ENCODE measurements at regions not wholly inside any gene's neighbourhood (a gene's known extent, or its start where the extent isn't known, plus 50 kb on each side); places are given as distances from the start of the nearest gene placed in this dataset.
"Not testable (repeated sequence)": the region's sequence is repeated elsewhere in the genome, so short reads cannot be mapped to it uniquely, and the experiment has no call there.

DNA sequence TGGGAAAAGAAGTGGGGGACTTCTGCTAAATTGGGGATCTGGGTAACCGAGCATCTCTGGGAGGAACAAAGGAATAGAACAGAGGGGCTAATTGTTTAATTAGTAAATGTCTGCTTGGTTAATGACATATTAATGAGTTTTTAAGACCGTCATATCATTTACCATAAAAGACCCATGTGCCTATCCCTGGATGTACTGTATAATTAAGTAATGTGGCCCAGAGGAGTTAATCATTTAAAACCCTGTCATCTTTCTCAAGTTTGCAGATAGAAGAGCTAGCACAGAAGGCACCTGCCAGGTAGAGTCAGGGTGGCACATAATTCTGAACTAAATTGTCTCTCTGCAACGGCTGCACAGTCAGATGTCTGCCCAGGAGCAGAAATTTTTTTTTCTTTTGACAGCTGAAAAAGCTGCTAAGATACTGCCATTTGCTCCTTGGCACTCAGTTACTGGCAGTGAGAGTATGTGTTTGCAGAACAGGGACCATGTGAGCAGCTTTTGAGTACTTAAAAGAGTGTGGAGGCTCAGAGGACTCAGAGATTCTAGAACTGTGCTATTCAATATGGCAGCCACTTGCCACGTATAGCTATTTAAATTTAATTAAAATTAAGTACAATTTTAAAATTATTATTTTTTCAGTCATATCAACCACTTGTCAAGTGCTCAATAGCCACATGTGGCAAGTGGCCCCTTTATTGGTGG lies 202.7 kb upstream of the SLC35B3 start:
- H3K27me3 Mint-ChIP-seq: no peaks in the 10 kb centered on the region
- no peak overlapping the region for H3K4me3 Mint-ChIP-seq
- H3K27ac Mint-ChIP-seq: no peak overlapping the region
- H3K36me3 Mint-ChIP-seq (ENCODE audit: low read depth): no peaks in the 10 kb centered on the region
- no peaks in the 10 kb centered on the region for H3K4me1 Mint-ChIP-seq (ENCODE audit: low read depth)
- intact Hi-C loops (cut with micrococcal nuclease): no loop called here
- H3K9me3 Mint-ChIP-seq: peaks cover 6% of the 10 kb centered on the region

DNA sequence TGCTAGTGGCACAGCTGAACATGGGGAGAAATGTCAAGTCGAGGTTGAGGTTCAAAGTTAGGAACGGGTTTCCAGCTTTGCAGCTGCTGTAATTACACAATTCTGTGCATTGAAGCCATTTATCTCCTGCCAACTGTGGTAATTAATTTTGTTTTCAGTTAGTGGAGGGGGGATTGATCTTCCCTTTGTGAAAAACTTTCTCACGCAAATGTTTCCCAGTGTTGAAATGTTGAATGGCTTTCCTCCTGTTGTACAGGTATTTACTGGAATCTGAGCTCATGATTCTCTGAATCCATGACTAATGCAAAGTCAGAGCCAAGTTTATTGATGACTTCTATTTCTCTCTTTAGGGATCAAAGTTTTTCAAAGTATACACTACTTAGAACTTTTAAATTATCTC lies 198.4 kb upstream of the SLC35B3 start:
- H3K36me3 Mint-ChIP-seq (ENCODE audit: low read depth): no peaks in the 10 kb centered on the region
- H3K9me3 Mint-ChIP-seq: no peaks in the 10 kb centered on the region
- H3K27me3 Mint-ChIP-seq: no peaks in the 10 kb centered on the region
- H3K4me3 Mint-ChIP-seq: no peak overlapping the region
- intact Hi-C loops (cut with micrococcal nuclease): no loop called here
- H3K27ac Mint-ChIP-seq: no peak overlapping the region
- no peaks in the 10 kb centered on the region for H3K4me1 Mint-ChIP-seq (ENCODE audit: low read depth)

DNA sequence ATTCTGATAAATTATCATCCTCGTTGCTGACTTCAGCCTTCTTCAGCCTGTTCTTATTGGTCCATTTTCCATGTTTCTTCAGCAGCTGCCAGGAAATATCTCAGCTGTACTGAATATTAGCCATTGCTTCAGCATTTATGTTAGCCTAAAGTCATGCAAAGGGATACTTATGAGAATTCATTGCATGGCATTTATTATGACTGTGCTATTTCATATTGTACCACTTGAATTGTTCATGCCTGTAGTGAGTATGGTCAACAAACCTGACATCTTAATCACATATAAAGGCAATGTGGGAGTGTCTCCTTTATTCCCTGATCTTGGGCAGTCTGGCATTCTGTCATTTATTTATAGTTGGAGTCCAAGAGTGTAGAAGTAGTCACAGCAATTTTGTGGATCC lies 193.4 kb upstream of the SLC35B3 start:
- no peak overlapping the region for H3K27ac Mint-ChIP-seq
- no peak overlapping the region for H3K4me3 Mint-ChIP-seq
- intact Hi-C loops (cut with micrococcal nuclease): no loop called here
- no peaks in the 10 kb centered on the region for H3K27me3 Mint-ChIP-seq
- H3K4me1 Mint-ChIP-seq (ENCODE audit: low read depth): no peaks in the 10 kb centered on the region
- no peaks in the 10 kb centered on the region for H3K36me3 Mint-ChIP-seq (ENCODE audit: low read depth)
- H3K9me3 Mint-ChIP-seq: no peaks in the 10 kb centered on the region

DNA sequence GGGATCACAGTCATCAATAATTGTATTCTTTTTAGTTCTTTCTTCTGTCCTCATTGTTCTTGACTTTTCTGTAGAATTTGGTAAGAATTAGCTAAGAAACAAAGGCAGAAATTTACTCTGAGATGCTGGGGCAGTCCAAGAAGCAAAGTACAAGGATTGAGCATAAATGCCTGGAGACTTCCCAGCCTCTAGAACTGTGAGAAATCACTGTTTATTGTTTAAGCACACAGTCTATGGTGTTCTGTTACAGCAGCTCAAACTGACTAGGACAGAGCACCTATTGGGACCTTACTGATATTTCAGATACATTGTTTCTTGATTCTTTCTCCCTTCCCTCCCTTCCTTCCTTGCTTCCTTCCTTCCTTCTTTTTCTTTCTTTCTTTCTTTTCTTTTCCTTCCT lies 192.7 kb upstream of the SLC35B3 start:
- no peaks in the 10 kb centered on the region for H3K9me3 Mint-ChIP-seq
- no peaks in the 10 kb centered on the region for H3K36me3 Mint-ChIP-seq (ENCODE audit: low read depth)
- intact Hi-C loops (cut with micrococcal nuclease): no loop called here
- H3K4me1 Mint-ChIP-seq (ENCODE audit: low read depth): no peaks in the 10 kb centered on the region
- H3K27ac Mint-ChIP-seq: no peak overlapping the region
- H3K27me3 Mint-ChIP-seq: no peaks in the 10 kb centered on the region
- H3K4me3 Mint-ChIP-seq: no peak overlapping the region

DNA sequence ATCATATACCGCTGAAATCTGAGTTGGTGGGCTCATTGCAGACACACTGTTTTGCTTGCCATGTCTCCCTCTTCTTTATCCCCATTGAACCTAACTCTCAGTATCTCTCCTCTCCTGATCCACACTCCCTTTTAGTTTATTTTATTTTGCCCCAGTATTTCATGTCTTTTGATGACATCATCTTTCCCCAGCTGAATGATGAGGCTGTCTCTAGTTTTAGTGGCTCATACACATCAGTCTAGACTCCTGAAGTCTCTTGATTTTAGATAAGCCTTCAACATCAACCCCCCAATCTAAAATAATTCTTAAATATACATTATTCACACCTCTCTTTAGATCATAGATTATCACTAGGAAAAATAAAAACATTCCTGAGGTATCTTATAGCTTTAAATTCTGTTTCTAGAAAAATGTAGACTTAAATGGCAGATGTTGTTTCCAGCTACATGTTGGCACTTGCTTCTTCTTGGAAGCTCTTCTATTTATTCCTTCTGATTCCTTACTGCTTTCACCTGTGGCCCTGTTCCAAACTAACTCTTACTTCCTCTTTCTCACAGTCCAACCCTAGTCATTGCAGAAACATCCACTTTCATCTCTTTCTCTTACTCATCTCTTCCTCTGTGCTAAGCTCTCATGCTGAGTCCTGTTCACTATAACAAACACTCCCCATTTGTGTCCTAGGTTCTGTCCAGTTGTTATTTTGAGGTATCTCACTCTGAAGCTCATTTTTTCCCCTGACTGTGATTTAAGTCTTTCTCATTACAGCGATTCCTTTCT lies 191.9 kb upstream of the SLC35B3 start:
- Mint-ChIP-seq H3K36me3 (ENCODE audit: low read depth) (no peaks in the 10 kb centered on the region), H3K27me3 (no peaks in the 10 kb centered on the region), H3K4me1 (ENCODE audit: low read depth) (no peaks in the 10 kb centered on the region), H3K9me3 (no peaks in the 10 kb centered on the region), H3K27ac (no peak overlapping the region), H3K4me3 (no peak overlapping the region)
- intact Hi-C loops (cut with micrococcal nuclease): no loop called here

DNA sequence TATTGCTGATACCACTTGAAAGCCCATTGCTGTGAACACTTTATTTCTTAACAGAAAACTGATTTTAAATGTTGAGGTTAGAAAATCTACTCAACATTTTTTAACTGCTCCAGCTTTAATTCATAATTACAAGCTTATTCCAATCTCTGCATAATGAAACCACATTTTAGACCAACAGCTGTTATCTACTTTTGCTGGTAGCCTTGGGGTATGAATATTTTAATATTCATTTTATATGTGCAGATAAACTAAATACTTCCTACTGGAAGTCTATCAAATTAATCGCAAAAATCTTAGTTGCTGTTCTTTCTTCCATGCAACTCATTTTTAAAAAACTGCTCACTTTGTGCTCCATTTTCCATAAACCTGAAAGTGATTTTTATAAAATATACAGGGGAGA lies 189.3 kb upstream of the SLC35B3 start:
- H3K4me1 Mint-ChIP-seq (ENCODE audit: low read depth): no peaks in the 10 kb centered on the region
- no peaks in the 10 kb centered on the region for H3K9me3 Mint-ChIP-seq
- no peaks in the 10 kb centered on the region for H3K36me3 Mint-ChIP-seq (ENCODE audit: low read depth)
- intact Hi-C loops (cut with micrococcal nuclease): no loop called here
- H3K27me3 Mint-ChIP-seq: no peaks in the 10 kb centered on the region
- no peak overlapping the region for H3K27ac Mint-ChIP-seq
- H3K4me3 Mint-ChIP-seq: no peak overlapping the region

DNA sequence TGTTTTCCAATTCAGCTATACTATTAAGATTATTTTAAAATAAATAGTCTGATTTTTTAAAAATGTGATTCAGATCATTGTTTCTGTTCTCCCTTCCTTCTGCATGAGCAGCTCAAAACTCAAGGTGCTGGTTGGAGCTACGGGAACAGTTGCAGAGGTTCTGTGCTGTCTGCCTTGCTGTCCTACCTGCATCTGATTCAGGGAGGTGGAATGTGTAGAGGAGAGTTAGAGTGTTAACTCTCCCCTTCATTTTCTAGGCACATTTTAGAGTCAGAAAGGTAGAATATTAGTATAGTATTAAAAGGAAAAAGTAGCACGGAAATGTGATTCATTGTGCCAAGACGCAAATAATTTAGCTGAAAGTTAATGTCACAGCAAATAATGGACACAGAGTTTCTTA lies 188.1 kb upstream of the SLC35B3 start:
- Mint-ChIP-seq H3K4me1 (ENCODE audit: low read depth) (no peaks in the 10 kb centered on the region), H3K4me3 (no peak overlapping the region), H3K9me3 (peaks cover 9% of the 10 kb centered on the region), H3K27me3 (no peaks in the 10 kb centered on the region), H3K36me3 (ENCODE audit: low read depth) (no peaks in the 10 kb centered on the region), H3K27ac (no peak overlapping the region)
- intact Hi-C loops (cut with micrococcal nuclease): no loop called here

DNA sequence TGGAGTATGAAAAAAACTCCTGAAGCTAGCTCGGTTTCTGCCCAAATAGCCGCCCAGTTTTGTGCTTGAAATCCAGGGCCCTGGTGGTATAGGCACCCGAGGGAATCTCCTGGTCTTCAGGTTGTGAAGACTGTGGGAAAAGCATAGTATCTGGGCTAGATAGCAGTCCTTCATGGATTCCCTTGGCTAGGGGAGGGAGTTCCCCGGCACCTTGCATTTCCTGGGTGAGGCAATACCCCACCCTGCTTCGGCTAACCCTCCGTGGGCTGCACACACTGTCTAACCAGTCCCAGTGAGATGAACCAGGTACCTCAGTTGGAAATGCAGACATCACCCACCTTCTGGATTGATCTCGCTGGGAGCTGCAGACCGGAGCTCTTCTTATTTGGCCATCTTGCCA lies 184.5 kb upstream of the SLC35B3 start:
- no peaks in the 10 kb centered on the region for H3K4me1 Mint-ChIP-seq (ENCODE audit: low read depth)
- no peak overlapping the region for H3K27ac Mint-ChIP-seq
- peaks cover 19% of the 10 kb centered on the region for H3K9me3 Mint-ChIP-seq
- intact Hi-C loops (cut with micrococcal nuclease): no loop called here
- no peak overlapping the region for H3K4me3 Mint-ChIP-seq
- no peaks in the 10 kb centered on the region for H3K27me3 Mint-ChIP-seq
- H3K36me3 Mint-ChIP-seq (ENCODE audit: low read depth): no peaks in the 10 kb centered on the region

DNA sequence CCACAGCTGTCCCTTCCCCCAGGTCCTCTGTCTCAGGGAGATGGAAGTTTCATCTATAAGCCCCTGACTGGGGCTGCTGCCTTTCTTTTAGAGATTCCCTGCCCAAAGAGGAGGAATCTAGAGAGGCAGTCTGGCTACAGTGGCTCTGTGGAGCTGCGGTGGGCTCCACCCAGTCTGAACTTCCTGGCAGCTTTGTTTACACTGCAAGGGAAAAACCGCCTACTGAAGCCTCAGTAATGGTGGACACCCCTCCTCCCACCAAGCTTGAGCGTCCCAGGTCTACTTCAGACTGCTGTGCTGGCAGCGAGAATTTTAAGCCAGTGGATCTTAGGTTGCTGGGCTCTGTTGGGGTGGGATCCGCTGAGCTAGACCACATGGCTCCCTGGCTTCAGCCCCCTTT lies 184.1 kb upstream of the SLC35B3 start:
- H3K27me3 Mint-ChIP-seq; H3K4me3 Mint-ChIP-seq; H3K27ac Mint-ChIP-seq; intact Hi-C loops (cut with micrococcal nuclease); H3K4me1 Mint-ChIP-seq (ENCODE audit: low read depth); H3K36me3 Mint-ChIP-seq (ENCODE audit: low read depth): not testable (repeated sequence)
- peaks cover 19% of the 10 kb centered on the region for H3K9me3 Mint-ChIP-seq

DNA sequence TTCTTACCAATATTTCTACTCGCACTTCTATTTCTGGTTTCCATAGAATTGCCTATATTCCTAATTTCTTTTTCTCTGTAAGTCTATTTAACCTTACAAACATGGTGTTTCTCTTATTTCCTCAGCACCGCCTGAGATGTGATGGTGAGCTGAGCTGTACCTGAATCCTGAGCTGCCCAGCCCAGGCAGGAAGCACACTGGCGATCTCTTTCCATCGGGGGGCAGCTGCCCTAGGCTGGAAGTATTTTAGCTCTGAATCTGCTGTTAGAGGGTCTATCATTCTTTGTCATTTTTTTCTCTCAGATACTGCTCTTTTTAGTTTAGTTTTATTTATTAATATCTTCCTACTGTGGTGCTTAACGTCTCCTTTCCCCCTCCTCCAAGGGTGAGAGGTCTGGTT lies 173.4 kb upstream of the SLC35B3 start:
- no peaks in the 10 kb centered on the region for H3K36me3 Mint-ChIP-seq (ENCODE audit: low read depth)
- H3K4me1 Mint-ChIP-seq (ENCODE audit: low read depth): no peaks in the 10 kb centered on the region
- intact Hi-C loops (cut with micrococcal nuclease): no loop called here
- no peaks in the 10 kb centered on the region for H3K27me3 Mint-ChIP-seq
- H3K4me3 Mint-ChIP-seq: no peak overlapping the region
- H3K9me3 Mint-ChIP-seq: peaks cover 14% of the 10 kb centered on the region
- no peak overlapping the region for H3K27ac Mint-ChIP-seq

DNA sequence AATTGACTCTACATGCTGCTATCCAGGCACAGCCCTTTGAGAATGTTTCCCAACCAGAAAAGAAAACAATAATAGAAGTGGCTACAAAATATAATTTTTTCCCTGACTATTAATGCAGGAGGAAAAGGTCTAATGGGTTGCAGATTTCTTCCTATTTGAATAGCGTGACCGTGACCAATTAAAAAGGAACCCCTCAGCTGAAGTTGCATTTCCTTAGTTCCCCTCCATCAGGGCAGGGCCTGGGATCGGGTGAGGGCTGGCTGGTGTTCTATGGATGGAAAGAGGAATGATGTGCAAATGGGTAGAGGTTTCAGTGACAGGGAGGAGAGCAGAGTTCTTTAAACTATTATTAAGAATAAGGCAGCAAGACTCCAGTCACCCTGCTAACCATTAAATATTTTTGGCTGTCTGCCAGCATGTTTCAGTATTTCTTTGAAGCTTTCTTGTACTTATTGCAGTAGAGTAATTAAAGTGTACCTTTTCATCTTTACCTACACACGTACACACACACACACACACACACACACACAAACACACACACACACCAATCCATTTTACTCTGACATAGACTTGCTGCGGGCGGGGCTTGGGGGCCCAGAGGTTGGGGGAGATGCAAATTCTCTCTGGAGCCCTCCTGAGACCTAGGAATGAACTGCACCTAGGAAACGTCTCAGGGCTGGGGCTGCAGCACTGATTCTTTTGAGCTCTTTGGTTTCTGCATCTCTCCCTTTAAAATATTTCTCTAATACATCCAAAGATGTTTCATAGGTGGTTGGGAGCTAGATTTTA lies 154.8 kb upstream of the SLC35B3 start:
- H3K27me3 Mint-ChIP-seq: no peaks in the 10 kb centered on the region
- H3K27ac Mint-ChIP-seq: no peak overlapping the region
- H3K9me3 Mint-ChIP-seq: peaks cover 19% of the 10 kb centered on the region
- no peak overlapping the region for H3K4me3 Mint-ChIP-seq
- intact Hi-C loops (cut with micrococcal nuclease): no loop called here
- H3K36me3 Mint-ChIP-seq (ENCODE audit: low read depth): no peaks in the 10 kb centered on the region
- no peaks in the 10 kb centered on the region for H3K4me1 Mint-ChIP-seq (ENCODE audit: low read depth)

DNA sequence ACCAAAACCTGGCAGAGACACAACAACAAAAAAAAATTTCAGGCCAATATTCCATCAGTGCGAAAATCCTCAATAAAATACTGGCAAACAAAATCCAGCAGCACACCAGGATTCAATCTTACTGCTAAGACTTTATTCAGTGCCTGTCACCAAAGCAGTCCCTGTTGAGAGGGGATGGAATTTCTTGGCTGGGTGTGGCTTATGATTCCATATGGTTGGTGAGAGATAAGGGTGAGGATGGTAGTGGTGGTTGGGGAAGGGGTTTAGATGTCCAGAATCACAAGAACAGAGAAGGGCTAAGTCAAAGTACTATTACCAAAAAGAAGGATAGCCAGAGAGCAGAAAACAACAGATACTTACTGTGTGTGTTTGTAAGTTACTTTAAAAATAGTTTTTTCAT lies 152.8 kb upstream of the SLC35B3 start:
- Mint-ChIP-seq H3K36me3 (ENCODE audit: low read depth) (no peaks in the 10 kb centered on the region), H3K27me3 (no peaks in the 10 kb centered on the region), H3K4me1 (ENCODE audit: low read depth) (no peaks in the 10 kb centered on the region), H3K27ac (no peak overlapping the region), H3K9me3 (peaks cover 18% of the 10 kb centered on the region), H3K4me3 (no peak overlapping the region)
- intact Hi-C loops (cut with micrococcal nuclease): no loop called here

DNA sequence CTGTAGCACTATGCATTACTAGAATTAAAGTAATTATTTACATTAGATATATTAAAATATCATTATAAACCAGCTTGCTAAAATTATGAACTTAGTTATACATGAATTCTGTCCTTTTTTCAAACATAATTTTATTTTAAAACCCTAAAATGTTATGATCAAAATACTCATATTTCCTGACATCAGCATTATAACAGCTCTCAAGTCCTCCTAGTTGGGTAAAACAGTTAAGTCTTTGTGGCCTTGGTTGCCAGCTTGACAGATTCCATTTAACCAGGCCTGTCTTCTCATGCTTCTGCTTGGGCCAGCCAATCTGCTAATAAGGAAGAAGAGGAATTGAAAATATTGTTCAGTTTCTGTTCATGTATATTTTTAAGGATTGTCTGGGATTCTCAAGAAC lies 147.9 kb upstream of the SLC35B3 start:
- Mint-ChIP-seq H3K4me1 (ENCODE audit: low read depth) (no peaks in the 10 kb centered on the region), H3K9me3 (no peaks in the 10 kb centered on the region), H3K27ac (no peak overlapping the region), H3K36me3 (ENCODE audit: low read depth) (no peaks in the 10 kb centered on the region), H3K4me3 (no peak overlapping the region), H3K27me3 (no peaks in the 10 kb centered on the region)
- intact Hi-C loops (cut with micrococcal nuclease): no loop called here

DNA sequence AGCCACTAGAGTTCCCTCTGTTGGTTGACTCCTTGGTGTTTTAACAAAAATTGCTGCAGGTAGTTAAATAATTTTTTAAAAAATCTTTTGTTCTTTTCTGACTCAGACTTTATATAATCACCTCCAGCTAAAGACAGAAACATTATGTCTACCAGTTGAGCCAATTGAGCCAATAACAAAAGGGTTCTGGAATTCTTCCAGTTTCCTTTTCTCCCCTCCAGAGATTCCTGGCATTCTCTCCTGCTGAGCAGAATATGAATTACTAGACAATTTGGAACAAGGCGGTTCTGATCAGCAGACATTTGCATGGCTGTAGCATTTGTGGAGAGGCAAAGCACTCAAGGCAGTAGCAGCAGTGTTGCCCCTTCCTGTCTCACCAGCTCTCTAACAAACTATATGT lies 144.0 kb upstream of the SLC35B3 start:
- Mint-ChIP-seq H3K4me3 (no peak overlapping the region), H3K27ac (no peak overlapping the region), H3K27me3 (no peaks in the 10 kb centered on the region), H3K36me3 (ENCODE audit: low read depth) (no peaks in the 10 kb centered on the region), H3K4me1 (ENCODE audit: low read depth) (no peaks in the 10 kb centered on the region), H3K9me3 (no peaks in the 10 kb centered on the region)
- intact Hi-C loops (cut with micrococcal nuclease): no loop called here
